Omental fat pad (tissue), 3 donors: ENCODE measurements at regions not wholly inside any gene's neighbourhood (a gene's known extent, or its start where the extent isn't known, plus 50 kb on each side); places are given as distances from the start of the nearest gene placed in this dataset.
"Not testable (repeated sequence)": the region's sequence is repeated elsewhere in the genome, so short reads cannot be mapped to it uniquely, and the experiment has no call there.

Experiments
- ATAC-seq: fragments of 150-250 bp; one replicate; pipeline ENCODE4 v1.9.1; 2016; ENCODE audit warnings: mild to moderate bottlenecking, moderate library complexity; ENCODE audit not compliant: low FRiP score
- DNase-seq: peaks from one replicate; pipeline ENCODE4 v3.0.0-alpha.2; 2019; ENCODE audit warnings: low spot score
- CTCF ChIP-seq, 3 donors: fragments of 450-650 bp; IDR thresholded peaks; one replicate each; pipeline ENCODE4 v1.5.1; 2016 to 2017; ENCODE audit warnings: antibody characterized with exemption in 3 of 3, mild to moderate bottlenecking in 3 of 3, moderate library complexity in 2 of 3

GRCh38 chr14:82689948-82690347 is 1156.3 kb upstream of the SEL1L start:
- no peak for TF ChIP-seq CTCF (IDR thresholded peaks at IDR 0.05)
- ATAC-seq: no peak

GRCh38 chr14:82691191-82691590 is 1157.5 kb upstream of the SEL1L start:
- ATAC-seq: not testable (repeated sequence)

More at GRCh38 chr14:82689948-82690347, 1156.3 kb upstream of the SEL1L start:
- DNase-seq: no peak

GRCh38 chr14:82694820-82695219 is 1161.2 kb upstream of the SEL1L start:
- TF ChIP-seq CTCF (IDR thresholded peaks at IDR 0.05): no peak
- DNase-seq: no peak
- no peak for ATAC-seq

More at GRCh38 chr14:82691191-82691590, 1157.5 kb upstream of the SEL1L start:
- not testable (repeated sequence) for DNase-seq

GRCh38 chr14:82704218-82704617 is 1170.6 kb upstream of the SEL1L start:
- ATAC-seq (no peak), DNase-seq (no peak)
- no peak for TF ChIP-seq CTCF (IDR thresholded peaks at IDR 0.05)

- DNase-seq (peak; percentile 35), ATAC-seq (no peak)
- peak in 1 of 3 donors; percentile 40 for TF ChIP-seq CTCF (IDR thresholded peaks at IDR 0.05)
Measured at GRCh38 chr14:82710267-82710841, 1176.7 kb upstream of the SEL1L start.

- no peak for TF ChIP-seq CTCF (IDR thresholded peaks at IDR 0.05)
- no peak for ATAC-seq
- no peak for DNase-seq
Measured at GRCh38 chr14:82719617-82720016, 1186.0 kb upstream of the SEL1L start.

GRCh38 chr14:82720431-82720830 is 1186.8 kb upstream of the SEL1L start:
- ATAC-seq (no peak), DNase-seq (no peak)
- TF ChIP-seq CTCF (IDR thresholded peaks at IDR 0.05): no peak
